ENCODE measurements at regions not wholly inside any gene's neighbourhood (a gene's known extent, or its start where the extent isn't known, plus 50 kb on each side); places are given as distances from the start of the nearest gene placed in this dataset.

GRCh38 chr6:74610352-74610751, 595.5 kb downstream of the COL12A1 start:
- no peak for TF ChIP-seq POLR2A (IDR thresholded peaks at IDR 0.05; ENCODE audit: low read length)
- TF ChIP-seq GATA1 (IDR thresholded peaks at IDR 0.05; ENCODE audit: low read depth, low read length): no peak

All from erythroblast (primary cell).